EL (cell line): ENCODE measurements at regions not wholly inside any gene's neighbourhood (a gene's known extent, or its start where the extent isn't known, plus 50 kb on each side); places are given as distances from the start of the nearest gene placed in this dataset.

ENCODE experiments used
- DNase-seq: peaks from one replicate; pipeline ENCODE4 v3.0.0-alpha.2; 2016

GRCh38 chr17:36761203-36761950 lies 160.0 kb downstream of the MRM1 start:
- DNase-seq = no peak

GRCh38 chr17:36765436-36766043 lies 164.2 kb downstream of the MRM1 start:
- DNase-seq = no peak

- DNase-seq = no peak
Observed at GRCh38 chr17:36768394-36768793, 167.0 kb downstream of the MRM1 start.

DNA sequence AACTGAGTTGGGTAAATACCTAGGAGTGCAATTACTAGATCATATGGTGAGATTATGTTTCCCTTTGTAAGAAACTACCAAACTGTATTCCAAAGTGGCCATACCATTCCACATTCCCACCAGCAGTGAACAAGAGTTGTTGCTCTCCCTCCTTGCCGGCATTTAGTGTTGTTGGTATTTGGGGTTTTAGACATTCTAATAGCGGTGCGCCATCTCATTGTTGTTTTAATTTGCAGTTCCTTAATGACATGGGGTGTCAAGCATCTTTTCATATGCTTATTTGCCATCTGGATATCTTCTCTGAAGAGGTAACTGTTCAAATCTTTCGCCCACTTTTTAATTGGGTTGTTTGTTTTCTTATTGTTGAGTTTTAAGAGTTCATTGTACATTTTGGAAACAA lies 164.2 kb upstream of the LHX1 start:
- no peak for DNase-seq

DNA sequence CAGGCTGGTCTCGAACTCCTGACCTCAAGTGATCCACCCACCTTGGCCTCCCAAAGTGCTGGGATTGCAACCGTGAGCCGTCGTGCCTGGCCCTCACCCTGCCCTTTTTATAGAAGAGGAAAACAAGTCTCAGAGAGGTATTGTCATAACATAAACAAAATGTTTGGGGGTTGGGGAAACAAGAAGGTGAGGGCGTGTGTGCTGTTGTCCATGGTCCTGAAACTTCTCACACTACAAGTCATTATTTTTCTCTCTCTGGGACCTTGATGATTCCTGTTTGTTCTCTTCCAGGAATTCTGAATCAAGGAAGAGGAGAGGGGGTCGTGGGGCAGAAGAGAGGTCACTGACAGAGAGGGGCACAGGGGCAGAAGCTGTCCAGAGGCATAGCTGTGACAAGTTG lies 160.2 kb upstream of the LHX1 start:
- DNase-seq = no peak

- DNase-seq = no peak
Observed at GRCh38 chr17:36778448-36778847, 158.8 kb upstream of the LHX1 start.

DNA sequence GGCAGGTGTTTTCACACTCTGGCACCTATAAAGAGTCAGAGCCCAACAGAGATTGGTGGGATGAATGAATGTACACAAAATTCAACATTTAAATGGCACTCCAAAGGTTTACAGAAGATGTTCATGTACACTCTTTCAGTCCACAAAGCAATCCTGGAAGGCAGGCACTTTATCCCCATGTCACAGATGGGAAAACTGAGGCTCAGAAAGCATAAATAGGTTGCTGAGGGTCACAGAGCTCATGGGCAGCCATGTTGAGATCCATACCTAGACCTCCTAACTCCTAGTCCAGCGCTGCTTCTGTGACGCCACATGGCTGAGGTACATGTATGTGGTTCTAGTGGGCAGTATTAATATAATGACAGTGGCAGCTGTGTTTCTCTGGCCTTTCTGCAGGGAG lies 157.7 kb upstream of the LHX1 start:
- DNase-seq = no peak

GRCh38 chr17:36784633-36785032 lies 152.6 kb upstream of the LHX1 start:
- DNase-seq = no peak

DNA sequence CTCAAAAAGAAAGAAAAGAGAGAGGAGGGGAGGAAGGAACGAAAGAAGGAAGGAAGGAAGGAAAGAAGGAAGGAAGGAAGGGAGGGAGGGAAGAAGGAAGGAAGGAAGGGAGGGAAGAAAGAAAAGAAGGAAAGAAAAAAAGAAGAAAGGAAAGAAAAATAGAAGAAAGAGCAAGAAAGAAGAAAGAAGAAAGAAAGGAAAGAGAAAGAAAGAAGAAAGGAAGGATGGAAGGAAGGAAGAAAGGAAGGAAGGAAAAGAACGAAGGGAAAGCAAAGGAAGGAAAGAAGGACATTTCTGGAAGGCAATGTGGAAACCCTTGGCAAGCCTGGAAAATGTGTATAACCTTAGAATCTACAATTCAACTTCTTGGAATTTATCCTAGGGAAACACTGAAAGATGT lies 150.4 kb upstream of the LHX1 start:
- no peak for DNase-seq

- DNase-seq = no peak
Observed at GRCh38 chr17:36791150-36791941, 145.9 kb upstream of the LHX1 start.

DNA sequence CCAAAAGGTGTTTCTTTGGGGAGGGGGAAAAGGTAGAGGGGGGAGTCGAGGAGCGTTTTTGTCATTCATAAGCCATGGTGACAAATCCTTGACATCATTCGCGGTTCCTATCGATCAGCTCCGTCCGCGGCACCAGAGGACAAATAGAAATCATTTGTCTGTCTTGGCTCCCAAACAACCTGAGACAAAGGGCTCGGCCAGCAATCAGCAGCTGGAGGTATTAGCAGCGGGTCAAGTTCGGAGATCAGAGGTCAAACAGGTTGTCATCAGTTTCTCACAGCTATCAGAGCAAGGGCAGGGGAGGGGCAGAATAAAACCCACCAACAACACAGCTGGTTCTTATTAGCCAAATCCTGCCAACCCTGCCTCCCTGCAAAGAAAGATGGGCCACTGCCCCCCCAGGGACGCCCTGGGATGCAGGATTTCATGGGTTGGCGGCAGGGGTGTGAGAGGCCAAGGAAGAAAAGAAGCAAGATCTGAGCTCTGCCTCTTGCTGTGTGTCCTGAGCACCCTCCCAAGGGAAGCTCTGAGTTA lies 145.3 kb upstream of the LHX1 start:
- DNase-seq = no peak

DNA sequence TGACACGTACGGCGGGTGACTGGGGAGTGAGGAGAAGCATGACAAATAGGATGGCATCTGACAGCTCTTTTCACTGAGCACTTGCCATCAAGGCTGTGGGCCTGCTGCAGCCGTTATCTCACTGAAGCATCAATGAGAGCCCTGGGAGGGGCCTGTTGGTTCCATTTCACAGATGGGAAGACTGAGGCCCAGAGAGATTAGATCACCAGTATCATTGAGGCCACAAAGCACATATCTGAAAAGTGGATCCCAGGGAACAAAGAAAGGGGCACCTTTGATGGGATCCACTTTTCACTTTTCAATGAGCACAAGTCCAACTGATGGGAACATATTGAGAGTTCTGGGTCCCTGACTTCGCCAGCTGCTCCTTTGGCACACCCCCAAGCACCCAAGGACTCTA lies 144.4 kb upstream of the LHX1 start:
- no peak for DNase-seq

DNA sequence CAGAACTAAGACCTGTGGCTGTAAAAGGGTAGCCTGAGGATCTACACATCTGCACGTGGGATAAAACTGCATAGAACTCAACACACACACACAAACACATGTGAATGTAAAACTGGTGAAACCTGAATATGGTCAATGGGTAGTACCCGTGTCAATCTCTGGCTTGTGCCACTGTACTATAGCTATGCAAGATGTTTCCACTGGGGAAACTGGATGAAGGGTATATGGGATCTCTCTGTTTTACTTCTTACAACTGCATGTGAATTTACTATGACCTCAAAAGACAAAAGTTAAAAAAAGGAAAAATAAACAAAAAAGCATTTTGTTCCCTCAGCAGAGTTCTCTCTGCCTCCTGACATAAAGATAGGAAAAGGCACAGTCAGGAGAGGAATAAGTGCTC lies 143.3 kb upstream of the LHX1 start:
- DNase-seq = no peak

- DNase-seq = no peak
Observed at GRCh38 chr17:36807496-36808179, 129.6 kb upstream of the LHX1 start.

GRCh38 chr17:36808180-36808661 lies 129.1 kb upstream of the LHX1 start:
- DNase-seq = no peak

- peak; percentile 12 for DNase-seq
Observed at GRCh38 chr17:36812762-36813161, 124.5 kb upstream of the LHX1 start.

GRCh38 chr17:36813357-36813756 lies 123.9 kb upstream of the LHX1 start:
- no peak for DNase-seq

- DNase-seq = no peak
Observed at GRCh38 chr17:36813957-36814563, 123.2 kb upstream of the LHX1 start.

- DNase-seq = no peak
Observed at GRCh38 chr17:36814958-36815357, 122.3 kb upstream of the LHX1 start.

GRCh38 chr17:36816214-36816906 lies 120.9 kb upstream of the LHX1 start:
- no peak for DNase-seq

- no peak for DNase-seq
Observed at GRCh38 chr17:36816907-36817288, 120.4 kb upstream of the LHX1 start.

DNA sequence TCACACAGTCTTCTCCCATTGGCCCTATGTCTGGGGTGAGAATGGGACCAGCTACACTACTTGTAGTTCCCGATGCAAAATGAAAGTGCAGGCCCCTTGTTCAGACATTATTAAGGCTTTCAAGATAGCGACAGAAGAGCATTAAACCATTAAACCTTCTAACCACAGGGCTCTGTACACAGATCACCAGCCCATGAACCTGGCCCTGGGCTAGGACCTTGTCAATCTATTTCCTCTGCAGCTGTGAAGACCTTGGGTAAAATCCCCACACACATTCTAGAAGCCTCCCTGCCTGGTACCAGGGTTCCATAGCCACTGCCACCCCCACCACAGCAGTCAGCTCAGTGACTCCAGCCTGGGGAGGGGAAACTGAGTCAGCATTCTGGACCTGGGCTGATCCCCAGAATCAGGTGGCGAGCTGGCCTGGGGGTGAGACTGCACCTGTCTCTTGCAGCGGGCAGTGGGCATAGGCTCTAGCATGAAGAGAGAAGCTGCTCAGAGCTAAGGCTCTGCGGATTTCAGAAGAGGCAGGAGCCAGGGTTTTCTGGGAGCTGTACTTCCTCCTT lies 119.7 kb upstream of the LHX1 start:
- DNase-seq = no peak
